ENCODE measurements at regions not wholly inside any gene's neighbourhood (a gene's known extent, or its start where the extent isn't known, plus 50 kb on each side); places are given as distances from the start of the nearest gene placed in this dataset.
"Not testable (repeated sequence)": the region's sequence is repeated elsewhere in the genome, so short reads cannot be mapped to it uniquely, and the experiment has no call there.

DNA sequence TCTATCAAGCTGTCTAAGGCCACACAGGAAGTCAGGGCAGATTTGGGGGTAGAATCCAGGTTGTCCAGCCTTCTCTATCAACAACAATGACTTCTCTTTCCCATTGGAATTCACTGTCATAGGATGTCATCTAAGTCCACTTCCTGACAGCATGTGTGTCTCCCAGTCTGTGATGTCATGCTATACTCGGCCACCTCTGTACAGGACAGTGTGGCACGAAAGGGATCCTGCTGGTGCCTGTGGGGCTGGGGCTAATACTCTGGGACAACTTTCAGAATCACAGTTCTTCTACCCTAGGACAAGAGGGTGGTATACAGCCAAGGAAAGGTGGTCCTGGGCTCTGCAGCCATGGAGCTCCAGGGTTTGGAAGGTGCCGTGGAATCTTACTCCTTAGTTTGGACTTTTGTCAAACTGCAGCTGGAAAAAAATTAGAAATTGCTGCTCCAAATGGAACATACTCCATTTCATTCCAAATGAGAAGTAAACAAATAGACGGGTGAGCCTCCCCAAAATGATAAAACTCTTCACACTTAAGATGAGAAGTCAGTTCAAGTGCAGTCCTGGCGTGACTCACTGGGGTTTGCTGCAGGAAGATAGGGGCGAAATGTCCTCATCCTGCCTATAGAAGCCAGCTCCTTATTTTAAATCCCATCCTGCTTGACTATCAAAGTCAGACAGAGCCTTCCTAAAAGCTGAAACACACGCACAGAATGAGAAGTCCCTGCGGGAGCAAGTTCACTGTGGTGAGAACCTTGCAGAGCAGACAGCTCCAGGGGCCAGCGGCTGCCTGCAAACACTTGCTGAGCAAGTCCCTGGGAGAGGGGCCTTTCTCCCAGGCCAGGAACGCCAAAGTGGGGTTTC lies 144.2 kb upstream of the PLGLB2 start:
- H3K4me3 ChIP-seq; CTCF ChIA-PET; DNase-seq (ENCODE audit: low read depth in 1 of 2, low spot score in 1 of 2); H3K27ac ChIP-seq; H3K4me2 ChIP-seq; H3K4me1 ChIP-seq; FAIRE-seq; H3K9me3 ChIP-seq; POLR2A ChIA-PET: not testable (repeated sequence)
- ATAC-seq, result peak; percentile 11 to 23; a peak in 2 of 6 replicates
- WGBS (ENCODE audit: missing lambda C conversion rate), result 92% methylated on average over 4 of the region's 10 CpGs

GRCh38 chr2:87604279-87604818 lies 143.5 kb upstream of the PLGLB2 start:
- DNase-seq (ENCODE audit: low read depth in 1 of 2, low spot score in 1 of 2); FAIRE-seq; H3K4me2 ChIP-seq; H3K27ac ChIP-seq; H3K9me3 ChIP-seq; CTCF ChIA-PET; POLR2A ChIA-PET; H3K4me3 ChIP-seq; H3K4me1 ChIP-seq: not testable (repeated sequence)
- ATAC-seq, result peak; percentile 11 to 29; a peak in 1 of 6 replicates
- WGBS (ENCODE audit: missing lambda C conversion rate), result 100% methylated on average over 1 of the region's 6 CpGs

GRCh38 chr2:87604980-87605379 lies 142.9 kb upstream of the PLGLB2 start:
- H3K4me3 ChIP-seq; H3K9me3 ChIP-seq; DNase-seq (ENCODE audit: low read depth in 1 of 2, low spot score in 1 of 2); POLR2A ChIA-PET; H3K27ac ChIP-seq; CTCF ChIA-PET; FAIRE-seq; H3K4me1 ChIP-seq; ATAC-seq; H3K4me2 ChIP-seq: not testable (repeated sequence)
- WGBS (ENCODE audit: missing lambda C conversion rate), result no CpG with 5 or more reads among the region's 2 CpGs

- DNase-seq (ENCODE audit: low read depth in 1 of 2, low spot score in 1 of 2); CTCF ChIA-PET; H3K4me2 ChIP-seq; H3K4me3 ChIP-seq; FAIRE-seq; POLR2A ChIA-PET; H3K27ac ChIP-seq; ATAC-seq; H3K9me3 ChIP-seq; H3K4me1 ChIP-seq: not testable (repeated sequence)
- 0% methylated on average over 1 of the region's 3 CpGs for WGBS (ENCODE audit: missing lambda C conversion rate)
These were observed 139.3 kb upstream of the PLGLB2 start for GRCh38 chr2:87608377-87609166.

DNA sequence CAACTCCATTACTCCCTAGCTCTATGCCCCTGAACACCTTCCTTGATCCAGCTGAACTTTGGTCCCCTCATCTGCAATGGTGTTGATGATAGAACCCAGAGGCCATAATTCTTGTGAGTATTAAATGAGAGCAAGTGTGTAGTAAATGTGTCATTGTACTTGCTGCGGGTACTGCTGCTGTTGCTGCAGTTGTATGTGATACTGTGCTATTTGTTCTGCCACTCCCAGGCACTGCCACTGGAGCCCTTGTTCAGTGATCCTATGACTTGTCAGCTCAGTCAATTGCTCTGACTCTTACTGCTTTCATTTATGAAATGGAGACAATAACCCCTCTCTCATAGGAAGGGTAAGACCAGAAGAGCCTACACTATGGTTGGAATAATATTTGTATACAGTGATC lies 136.9 kb upstream of the PLGLB2 start:
- H3K27ac ChIP-seq; H3K4me2 ChIP-seq; H3K9me3 ChIP-seq; H3K4me3 ChIP-seq; CTCF ChIA-PET; POLR2A ChIA-PET; FAIRE-seq; H3K4me1 ChIP-seq; ATAC-seq; DNase-seq (ENCODE audit: low read depth in 1 of 2, low spot score in 1 of 2): not testable (repeated sequence)
- no CpG with 5 or more reads among the region's 1 CpG for WGBS (ENCODE audit: missing lambda C conversion rate)

- H3K4me1 ChIP-seq; H3K27ac ChIP-seq; H3K9me3 ChIP-seq; CTCF ChIA-PET; H3K4me2 ChIP-seq; H3K4me3 ChIP-seq; ATAC-seq; POLR2A ChIA-PET; FAIRE-seq; DNase-seq (ENCODE audit: low read depth in 1 of 2, low spot score in 1 of 2): not testable (repeated sequence)
- WGBS (ENCODE audit: missing lambda C conversion rate), result no CpG with 5 or more reads among the region's 4 CpGs
These were observed 136.5 kb upstream of the PLGLB2 start for GRCh38 chr2:87611416-87611815.

DNA sequence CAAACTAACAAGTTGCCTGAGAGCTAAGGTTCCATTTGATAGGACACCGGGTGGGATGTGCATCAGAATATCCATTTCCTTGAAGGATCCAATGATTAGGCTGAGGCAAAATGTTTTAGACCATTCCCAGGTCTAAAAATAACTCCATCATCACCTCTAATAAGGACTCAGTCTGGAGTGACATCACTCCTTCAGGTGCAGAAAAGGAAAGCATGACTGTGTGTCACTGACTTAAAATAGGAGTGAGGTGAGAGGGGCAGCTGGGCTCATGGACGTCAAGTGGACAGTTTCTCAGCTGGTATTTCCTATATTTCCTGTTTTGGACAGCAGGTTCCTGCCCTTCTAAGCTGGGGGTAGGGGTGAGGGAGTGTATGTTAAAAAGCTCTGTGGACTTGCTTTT lies 135.9 kb upstream of the PLGLB2 start:
- POLR2A ChIA-PET; DNase-seq (ENCODE audit: low read depth in 1 of 2, low spot score in 1 of 2); ATAC-seq; H3K4me1 ChIP-seq; H3K4me3 ChIP-seq; H3K27ac ChIP-seq; H3K9me3 ChIP-seq; FAIRE-seq; H3K4me2 ChIP-seq; CTCF ChIA-PET: not testable (repeated sequence)
- WGBS (ENCODE audit: missing lambda C conversion rate), result no CpG with 5 or more reads among the region's 2 CpGs

DNA sequence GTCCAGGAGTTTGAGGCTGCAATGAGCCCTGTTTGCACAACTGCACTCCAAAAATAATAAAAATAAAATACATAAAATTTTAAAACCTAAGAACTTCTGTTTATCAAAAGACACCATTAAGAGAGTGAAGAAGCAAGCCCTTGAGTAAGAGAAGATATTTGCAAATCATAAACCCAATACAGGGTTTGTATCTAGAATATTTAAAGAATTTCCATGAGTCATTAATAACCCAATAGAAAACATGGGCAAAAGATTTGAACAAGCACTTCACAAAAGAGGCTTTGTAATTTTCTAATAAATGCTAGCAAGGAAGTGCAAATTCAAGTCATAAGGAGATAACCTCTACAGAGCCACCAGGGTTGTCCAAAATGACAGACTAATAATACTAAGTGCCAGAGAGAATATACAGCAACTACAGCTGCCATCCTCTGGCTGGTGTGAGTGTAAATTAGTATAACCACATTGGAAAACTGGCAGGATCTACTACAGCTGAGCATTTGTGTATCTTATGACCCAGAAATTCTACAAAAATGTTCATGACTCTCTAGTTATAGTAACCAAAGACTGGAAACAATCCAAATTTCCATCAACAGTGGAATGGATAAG lies 133.0 kb upstream of the PLGLB2 start:
- POLR2A ChIA-PET; CTCF ChIA-PET; DNase-seq (ENCODE audit: low read depth in 1 of 2, low spot score in 1 of 2); H3K27ac ChIP-seq; H3K4me2 ChIP-seq; FAIRE-seq; H3K4me3 ChIP-seq; H3K4me1 ChIP-seq; H3K9me3 ChIP-seq: not testable (repeated sequence)
- ATAC-seq, result peak in 1 of 2 experiments; percentile 77; a peak in 4 of 6 replicates

DNA sequence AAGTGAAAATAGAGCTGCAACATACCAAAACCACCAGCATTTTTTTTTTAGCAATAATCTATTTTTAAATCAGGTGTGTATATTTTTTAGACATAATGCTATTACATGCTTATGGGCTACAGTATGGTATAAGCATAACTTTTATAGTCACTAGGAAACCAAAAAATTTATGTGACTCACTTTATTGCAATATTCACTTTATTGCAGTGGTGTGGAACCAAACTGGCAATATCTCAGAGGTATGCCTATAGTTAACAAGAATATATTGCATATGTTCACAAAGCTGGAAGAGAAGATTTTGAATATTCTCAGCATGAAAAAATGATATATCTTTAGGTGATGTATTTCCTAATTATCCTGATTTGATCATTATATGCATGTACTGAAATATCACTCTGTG lies 128.8 kb upstream of the PLGLB2 start:
- FAIRE-seq; POLR2A ChIA-PET; H3K4me1 ChIP-seq; H3K9me3 ChIP-seq; ATAC-seq; H3K4me2 ChIP-seq; CTCF ChIA-PET; H3K27ac ChIP-seq; DNase-seq (ENCODE audit: low read depth in 1 of 2, low spot score in 1 of 2); H3K4me3 ChIP-seq: not testable (repeated sequence)

GRCh38 chr2:87621139-87621538 lies 126.7 kb upstream of the PLGLB2 start:
- H3K9me3 ChIP-seq; ATAC-seq; CTCF ChIA-PET; H3K4me1 ChIP-seq; H3K27ac ChIP-seq; FAIRE-seq; H3K4me3 ChIP-seq; POLR2A ChIA-PET; H3K4me2 ChIP-seq; DNase-seq (ENCODE audit: low read depth in 1 of 2, low spot score in 1 of 2): not testable (repeated sequence)
- WGBS (ENCODE audit: missing lambda C conversion rate), result no CpG with 5 or more reads among the region's 4 CpGs

- not testable (repeated sequence) for H3K4me2 ChIP-seq
- no CpG with 5 or more reads among the region's 4 CpGs for WGBS (ENCODE audit: missing lambda C conversion rate)
These were observed 125.2 kb upstream of the PLGLB2 start for GRCh38 chr2:87622720-87623119.

More at GRCh38 chr2:87622720-87623119, 125.2 kb upstream of the PLGLB2 start:
- H3K9me3 ChIP-seq; ATAC-seq; H3K4me1 ChIP-seq; POLR2A ChIA-PET; H3K27ac ChIP-seq; DNase-seq (ENCODE audit: low read depth in 1 of 2, low spot score in 1 of 2); FAIRE-seq; H3K4me3 ChIP-seq; CTCF ChIA-PET: not testable (repeated sequence)
